Stimulated activated CD4-positive, alpha-beta T cell treated with anti-CD3 and anti-CD28 coated beads, TNF-alpha, amount 100 ng/mL, for 4 hours (primary cell): ENCODE measurements at regions not wholly inside any gene's neighbourhood (a gene's known extent, or its start where the extent isn't known, plus 50 kb on each side); places are given as distances from the start of the nearest gene placed in this dataset.

Experiments
- DNase-seq, 3 experiments: peaks; one replicate each; pipeline ENCODE4 v3.0.0-alpha.2; 2020; ENCODE audit warnings: low read depth in 3 of 3

DNA sequence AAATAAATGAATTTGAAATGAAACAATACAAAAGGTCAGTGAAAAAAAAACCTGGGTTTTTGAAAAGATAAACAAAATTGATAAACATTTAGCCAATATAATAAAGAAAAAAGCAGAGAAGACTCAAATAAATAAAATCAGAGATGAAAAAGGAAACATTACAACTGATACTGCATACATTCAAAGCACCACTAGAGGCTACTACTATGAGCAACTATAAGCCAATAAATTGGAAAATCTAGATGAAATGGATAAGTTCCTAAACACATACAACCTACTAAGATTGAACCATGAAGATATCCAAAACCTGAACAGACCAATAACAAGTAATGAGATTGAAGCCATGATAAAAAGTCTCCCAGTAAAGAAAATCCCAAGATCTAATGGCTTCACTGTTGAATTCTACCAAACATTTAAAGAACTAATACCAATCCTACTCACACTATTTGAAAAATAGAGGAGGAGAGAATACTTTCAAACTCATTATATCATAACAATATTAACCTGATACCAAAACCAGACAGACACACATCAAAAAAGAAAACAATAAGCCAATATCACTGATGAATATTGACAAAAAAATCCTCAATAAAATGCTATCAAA is 80.8 kb upstream of the CERS6 start:
- no peak for DNase-seq

DNA sequence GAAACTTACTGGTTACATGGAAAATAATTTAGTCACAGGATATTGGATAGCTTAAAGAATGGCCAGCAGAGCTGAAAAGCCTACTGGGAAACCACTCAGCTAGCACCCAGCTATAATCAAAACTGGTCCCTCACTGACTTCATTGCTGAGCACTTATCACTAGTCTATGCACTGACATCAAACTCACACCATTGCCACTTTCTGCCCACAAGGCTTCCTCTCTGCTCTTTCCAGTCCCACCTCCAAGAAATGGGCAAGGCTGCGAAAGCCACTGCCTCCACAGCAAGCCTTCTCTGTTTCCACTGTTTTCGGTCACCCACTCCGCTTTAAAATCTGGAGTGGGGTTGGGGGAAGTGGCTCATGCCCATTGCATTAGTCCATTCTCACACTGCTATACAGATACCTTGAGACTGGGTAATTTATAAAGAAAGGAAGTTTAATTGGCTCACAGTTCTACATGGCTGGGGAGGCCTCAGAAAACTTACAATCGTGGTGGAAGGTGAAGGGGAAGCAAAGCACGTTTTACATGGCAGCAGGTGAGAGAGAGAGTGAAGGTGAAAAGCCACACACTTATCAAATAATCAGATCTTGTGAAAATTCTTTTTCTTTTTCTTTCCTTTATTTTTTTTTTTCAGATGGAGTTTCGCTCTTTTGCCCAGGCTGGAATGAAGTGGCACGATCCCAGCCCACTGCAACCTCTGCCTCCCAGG is 77.0 kb upstream of the CERS6 start:
- no peak for DNase-seq

DNA sequence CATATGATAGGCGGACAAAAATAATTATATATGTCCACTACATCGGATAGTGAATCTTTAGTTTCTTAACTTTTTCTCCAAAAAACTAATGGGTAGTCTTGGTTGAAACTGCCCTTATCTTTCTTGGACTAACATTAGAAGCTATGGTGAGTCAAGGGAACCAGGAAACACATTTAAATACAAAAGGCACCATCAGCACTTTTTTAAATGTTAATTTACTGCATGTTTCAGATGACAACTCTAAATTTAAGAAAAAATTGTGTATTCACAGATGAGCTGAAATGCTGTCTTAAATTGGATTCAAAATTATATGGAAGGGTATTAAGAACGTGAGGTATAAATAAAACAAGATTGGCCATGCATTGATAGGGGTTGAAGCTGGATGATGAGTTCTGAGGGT is 75.6 kb upstream of the CERS6 start:
- DNase-seq: no peak

DNA sequence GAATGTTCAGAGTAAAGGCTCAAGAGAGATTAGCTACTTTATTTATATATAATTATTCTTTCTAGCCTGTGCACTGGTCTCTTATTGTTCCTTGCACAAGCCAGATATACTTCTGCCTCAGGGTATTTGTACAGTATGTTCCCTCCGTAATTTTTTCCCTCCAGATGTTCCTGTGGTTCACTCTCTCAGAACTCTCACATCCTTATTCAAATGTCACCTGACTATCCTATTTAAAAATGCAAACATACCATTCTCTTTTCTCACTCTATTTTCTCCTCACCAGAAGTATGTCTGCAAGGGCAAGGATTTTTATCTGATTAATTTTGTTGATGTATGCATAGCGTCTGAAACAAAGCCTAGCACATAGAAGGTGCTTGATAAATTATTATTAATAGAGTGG is 64.0 kb upstream of the CERS6 start:
- no peak for DNase-seq

DNA sequence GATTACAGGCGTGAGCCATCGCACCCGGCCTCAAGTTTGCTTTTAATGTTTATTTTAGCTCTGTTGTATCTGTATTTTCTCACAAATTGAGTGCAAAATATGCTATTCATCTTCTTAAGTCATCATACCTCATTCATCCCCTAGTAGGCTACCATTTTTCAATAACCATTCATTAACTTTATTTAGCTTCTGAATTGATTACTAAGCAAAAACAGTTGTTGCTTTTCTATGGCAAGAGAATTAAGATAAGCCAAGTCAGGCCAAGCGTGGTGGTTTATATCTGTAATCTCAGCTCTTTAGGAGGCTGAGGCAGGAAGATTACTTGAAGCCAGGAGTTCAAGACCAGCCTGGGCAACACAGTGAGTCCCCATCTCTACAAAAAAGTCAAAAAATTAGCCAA is 63.3 kb upstream of the CERS6 start:
- DNase-seq: no peak

DNA sequence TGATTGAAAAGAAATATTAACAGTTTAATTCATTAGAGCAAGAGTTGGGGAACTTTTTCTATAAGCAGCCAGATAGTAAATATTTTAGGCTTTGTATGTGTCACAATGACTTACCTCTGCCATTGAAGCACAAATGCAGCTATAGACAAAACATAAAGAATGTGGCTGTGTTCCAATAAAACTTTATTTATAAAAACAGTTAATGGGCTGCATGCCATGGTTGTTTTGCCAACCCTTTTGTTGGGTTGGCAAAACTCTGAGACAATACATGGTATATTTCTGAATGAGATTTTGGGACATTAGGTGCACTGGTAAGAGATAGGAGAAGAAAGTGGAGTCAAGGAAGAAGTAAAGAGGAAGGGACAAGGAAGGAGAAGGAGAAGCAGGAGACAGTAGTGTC is 61.8 kb upstream of the CERS6 start:
- DNase-seq: no peak

DNA sequence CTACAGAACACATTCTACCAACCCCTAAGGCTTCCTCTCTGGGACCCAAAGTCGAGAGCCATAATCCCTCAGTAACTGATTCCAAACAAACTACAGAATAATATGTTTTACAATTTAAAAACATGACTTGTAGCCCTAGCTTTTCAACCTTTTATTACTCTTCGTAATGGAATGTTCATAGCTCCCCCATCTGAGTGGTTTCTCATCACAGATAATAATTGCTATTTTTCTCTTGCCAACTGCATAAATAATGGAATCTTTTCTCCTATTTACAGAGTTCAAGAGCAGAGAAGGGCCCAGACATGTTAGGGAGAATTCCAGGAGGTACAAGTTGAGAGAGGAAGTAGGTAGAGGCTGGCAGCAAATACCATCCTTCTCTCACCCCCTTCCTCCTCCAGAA is 59.9 kb upstream of the CERS6 start:
- DNase-seq: no peak

DNA sequence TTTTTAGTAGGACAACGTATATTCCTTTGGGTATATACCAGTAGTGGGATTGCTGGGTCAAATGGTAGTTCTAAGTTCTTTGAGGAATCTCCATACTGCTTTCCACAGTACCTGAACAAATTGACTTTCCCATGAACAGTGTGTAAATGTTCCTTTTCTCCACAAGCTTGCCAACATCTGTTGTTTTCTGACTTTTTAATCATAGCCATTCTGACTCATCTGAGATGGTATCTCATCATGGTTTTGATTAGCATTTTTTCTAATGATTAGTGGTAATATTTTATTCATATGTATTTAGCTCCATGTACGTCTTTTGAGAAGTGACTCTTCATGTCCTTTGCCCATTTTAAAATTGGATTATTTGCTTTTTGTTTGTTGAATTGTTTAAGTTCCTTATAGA is 58.4 kb upstream of the CERS6 start:
- DNase-seq: no peak

DNA sequence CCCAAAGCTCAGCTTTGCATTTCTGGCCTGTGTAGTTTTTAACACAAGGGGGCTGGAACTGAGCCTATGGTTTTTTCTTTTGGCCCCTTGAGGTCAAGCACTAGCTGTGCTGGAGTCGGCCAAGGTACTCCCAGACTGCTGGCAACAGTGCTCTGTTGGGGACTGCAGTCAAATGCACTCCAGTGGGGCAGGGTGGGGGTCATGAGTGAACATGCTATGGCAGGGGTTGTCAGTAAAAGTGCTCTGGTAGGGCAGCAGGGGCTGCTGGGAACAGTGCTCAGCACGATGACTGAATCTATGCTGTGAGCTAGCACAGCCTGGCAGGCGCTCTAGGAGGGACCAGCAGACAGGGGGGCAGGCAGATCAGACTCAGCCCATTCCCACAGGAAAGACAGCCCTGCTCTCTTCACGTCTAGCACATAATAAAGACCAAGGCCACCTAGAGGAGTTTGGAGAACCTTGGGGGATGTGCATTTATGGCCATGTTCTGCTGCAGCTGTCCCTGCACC is 55.0 kb upstream of the CERS6 start:
- no peak for DNase-seq

DNA sequence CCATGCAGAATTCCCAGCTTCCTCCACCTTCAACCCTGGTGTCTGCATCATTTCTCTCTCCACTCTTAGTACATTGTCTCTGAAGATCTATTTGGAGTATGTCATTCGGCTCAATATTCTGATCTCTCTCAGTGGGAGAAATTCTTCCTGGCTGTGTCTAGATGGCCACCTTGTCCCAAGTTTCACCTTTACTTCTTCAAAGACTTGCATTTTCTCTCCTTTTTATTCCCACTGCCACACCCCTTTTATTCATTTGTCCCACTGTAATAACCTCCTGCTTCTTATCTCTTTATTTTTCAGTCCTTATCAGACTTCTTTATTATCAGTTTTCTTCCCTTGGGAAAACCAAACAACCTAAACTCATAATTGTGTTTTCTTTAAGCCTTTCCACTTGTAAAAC is 54.3 kb upstream of the CERS6 start:
- DNase-seq: no peak

DNA sequence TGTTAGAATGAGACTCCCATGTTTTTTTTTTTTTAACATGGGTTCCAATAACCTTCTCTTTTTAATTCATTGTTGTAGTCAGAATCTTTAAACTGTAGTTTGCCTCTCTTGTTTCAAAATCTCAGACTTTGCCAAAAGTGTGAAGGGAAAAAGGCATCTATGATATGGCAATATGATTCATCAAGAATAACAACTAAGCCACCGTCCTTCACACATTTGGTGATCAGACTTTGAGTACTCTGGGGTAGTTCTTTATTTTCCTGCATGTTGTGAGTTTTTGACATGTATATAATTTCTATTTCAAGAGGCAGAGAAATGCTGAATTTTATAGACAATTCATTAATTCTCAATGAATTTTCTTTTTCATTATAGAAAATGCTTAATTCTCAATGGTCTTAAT is 53.5 kb upstream of the CERS6 start:
- DNase-seq: no peak

DNA sequence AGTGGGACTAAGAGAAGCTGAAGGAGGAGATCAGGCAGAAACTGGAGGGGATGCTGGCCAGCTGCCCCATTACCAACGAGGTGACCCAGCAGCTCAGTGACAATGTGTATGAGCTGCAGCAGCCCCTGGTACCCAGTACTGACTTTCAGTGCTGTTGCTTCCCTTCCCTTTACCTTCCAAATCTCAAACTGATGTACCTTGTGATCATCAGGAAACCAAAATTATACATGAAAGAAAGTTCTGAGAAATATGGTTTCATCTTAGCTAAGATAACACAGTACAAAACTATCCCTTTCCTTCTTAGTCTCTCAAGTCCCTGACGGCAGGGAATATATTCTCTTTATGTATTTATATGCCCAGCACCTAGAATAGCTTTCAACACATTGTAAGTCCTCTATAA is 52.3 kb upstream of the CERS6 start:
- DNase-seq: no peak

DNA sequence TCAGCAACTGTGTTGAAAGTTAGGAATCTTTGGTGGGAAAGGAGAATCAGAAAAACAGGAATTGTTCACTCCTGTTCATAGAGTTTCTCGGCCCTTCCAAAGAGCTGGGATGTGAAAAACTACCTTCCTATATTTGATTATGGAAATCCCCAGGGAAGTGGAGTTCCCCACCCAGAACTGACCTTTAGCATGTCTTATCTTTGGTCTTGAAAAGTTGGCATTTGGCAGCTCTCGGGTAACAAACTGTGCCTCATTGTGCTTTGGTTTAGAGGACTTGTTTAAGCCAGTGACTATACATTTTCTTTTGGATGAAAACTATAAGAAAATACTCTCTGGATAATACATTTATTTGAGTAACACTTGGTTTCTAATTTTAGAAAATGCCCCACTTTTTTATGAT is 51.3 kb upstream of the CERS6 start:
- DNase-seq: no peak
